HL-60 (cell line): ENCODE measurements at regions not wholly inside any gene's neighbourhood (a gene's known extent, or its start where the extent isn't known, plus 50 kb on each side); places are given as distances from the start of the nearest gene placed in this dataset.

ENCODE experiments used
- GABPA ChIP-seq: IDR thresholded peaks from 2 replicates; pipeline ENCODE4 v1.6.1; 2012; ENCODE audit warnings: low read depth
- POLR2AphosphoS5 ChIP-seq: IDR thresholded peaks from 2 replicates; pipeline ENCODE4 v1.6.1; 2012; ENCODE audit warnings: low read depth
- TF ChIP-seq, protein P1 (sequence below): IDR thresholded peaks from one replicate; pipeline ENCODE4 v1.5.1; 2011; ENCODE audit warnings: low read length, control low read depth, inconsistent platforms; ENCODE audit not compliant: insufficient read depth

DNA sequence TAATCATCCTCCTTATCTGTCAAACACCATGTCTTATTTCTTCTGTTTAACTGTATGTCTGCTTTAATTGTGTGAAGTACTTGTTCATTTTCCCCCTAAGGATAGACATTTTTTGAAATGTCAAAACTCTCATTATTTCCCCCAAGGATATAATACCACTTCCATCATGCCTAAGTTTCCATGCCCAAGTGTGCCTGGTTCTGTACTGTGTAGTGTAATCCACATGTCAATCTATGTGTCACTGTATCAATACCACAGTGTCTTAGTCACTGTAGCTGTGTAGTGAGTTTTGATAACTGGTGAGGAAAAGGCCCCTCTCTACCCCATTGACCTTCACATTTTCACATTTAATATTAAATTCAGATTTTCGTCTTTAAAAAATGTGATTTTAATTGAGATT is 1265.5 kb downstream of the PCDH9 start:
- TF ChIP-seq POLR2AphosphoS5 (no peak), GABPA (no peak)
- TF ChIP-seq, protein P1, sequence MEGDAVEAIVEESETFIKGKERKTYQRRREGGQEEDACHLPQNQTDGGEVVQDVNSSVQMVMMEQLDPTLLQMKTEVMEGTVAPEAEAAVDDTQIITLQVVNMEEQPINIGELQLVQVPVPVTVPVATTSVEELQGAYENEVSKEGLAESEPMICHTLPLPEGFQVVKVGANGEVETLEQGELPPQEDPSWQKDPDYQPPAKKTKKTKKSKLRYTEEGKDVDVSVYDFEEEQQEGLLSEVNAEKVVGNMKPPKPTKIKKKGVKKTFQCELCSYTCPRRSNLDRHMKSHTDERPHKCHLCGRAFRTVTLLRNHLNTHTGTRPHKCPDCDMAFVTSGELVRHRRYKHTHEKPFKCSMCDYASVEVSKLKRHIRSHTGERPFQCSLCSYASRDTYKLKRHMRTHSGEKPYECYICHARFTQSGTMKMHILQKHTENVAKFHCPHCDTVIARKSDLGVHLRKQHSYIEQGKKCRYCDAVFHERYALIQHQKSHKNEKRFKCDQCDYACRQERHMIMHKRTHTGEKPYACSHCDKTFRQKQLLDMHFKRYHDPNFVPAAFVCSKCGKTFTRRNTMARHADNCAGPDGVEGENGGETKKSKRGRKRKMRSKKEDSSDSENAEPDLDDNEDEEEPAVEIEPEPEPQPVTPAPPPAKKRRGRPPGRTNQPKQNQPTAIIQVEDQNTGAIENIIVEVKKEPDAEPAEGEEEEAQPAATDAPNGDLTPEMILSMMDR = no peak
